IPS-18c (cell line): ENCODE measurements at regions not wholly inside any gene's neighbourhood (a gene's known extent, or its start where the extent isn't known, plus 50 kb on each side); places are given as distances from the start of the nearest gene placed in this dataset.

Experiments
- H3K4me3 ChIP-seq: 2 replicates; pipeline ENCODE4 v1.7.0; 2013; ENCODE audit warnings: low read depth, mild to moderate bottlenecking, low read length, moderate library complexity; ENCODE audit not compliant: insufficient read depth
- H3K9me3 ChIP-seq: one replicate; pipeline ENCODE4 v1.6.1; 2013; ENCODE audit warnings: mild to moderate bottlenecking, low read length, moderate library complexity; ENCODE audit not compliant: control insufficient read depth, insufficient read depth

- Histone ChIP-seq H3K4me3 (no peak overlapping the region), H3K9me3 (no peaks in the 10 kb centered on the region)
These were observed 316.3 kb upstream of the KLF12 start for GRCh38 chr13:74450525-74450845.

- H3K9me3 ChIP-seq = no peaks in the 10 kb centered on the region
- H3K4me3 ChIP-seq = no peak overlapping the region
These were observed 315.8 kb upstream of the KLF12 start for GRCh38 chr13:74449811-74450524.

GRCh38 chr13:74444864-74445479 lies 310.8 kb upstream of the KLF12 start:
- Histone ChIP-seq H3K9me3 (no peaks in the 10 kb centered on the region), H3K4me3 (no peak overlapping the region)

GRCh38 chr13:74444161-74444571 lies 310.0 kb upstream of the KLF12 start:
- no peak overlapping the region for H3K4me3 ChIP-seq
- H3K9me3 ChIP-seq = no peaks in the 10 kb centered on the region

GRCh38 chr13:74443631-74444030 lies 309.4 kb upstream of the KLF12 start:
- no peak overlapping the region for H3K4me3 ChIP-seq

GRCh38 chr13:74442751-74443150 lies 308.5 kb upstream of the KLF12 start:
- Histone ChIP-seq H3K4me3 (no peak overlapping the region), H3K9me3 (no peaks in the 10 kb centered on the region)

More at GRCh38 chr13:74443631-74444030, 309.4 kb upstream of the KLF12 start:
- no peaks in the 10 kb centered on the region for H3K9me3 ChIP-seq

GRCh38 chr13:74438901-74439300 lies 304.7 kb upstream of the KLF12 start:
- Histone ChIP-seq H3K9me3 (no peaks in the 10 kb centered on the region), H3K4me3 (no peak overlapping the region)

- Histone ChIP-seq H3K4me3 (no peak overlapping the region), H3K9me3 (no peaks in the 10 kb centered on the region)
These were observed 300.6 kb upstream of the KLF12 start for GRCh38 chr13:74434782-74435181.

GRCh38 chr13:74424455-74424854 lies 290.3 kb upstream of the KLF12 start:
- no peak overlapping the region for H3K4me3 ChIP-seq

GRCh38 chr13:74423434-74423833 lies 289.2 kb upstream of the KLF12 start:
- no peaks in the 10 kb centered on the region for H3K9me3 ChIP-seq
- no peak overlapping the region for H3K4me3 ChIP-seq

More at GRCh38 chr13:74424455-74424854, 290.3 kb upstream of the KLF12 start:
- no peaks in the 10 kb centered on the region for H3K9me3 ChIP-seq

GRCh38 chr13:74414458-74414857 lies 280.3 kb upstream of the KLF12 start:
- no peak overlapping the region for H3K4me3 ChIP-seq
- no peaks in the 10 kb centered on the region for H3K9me3 ChIP-seq

GRCh38 chr13:74413482-74413881 lies 279.3 kb upstream of the KLF12 start:
- no peaks in the 10 kb centered on the region for H3K9me3 ChIP-seq
- H3K4me3 ChIP-seq = no peak overlapping the region

GRCh38 chr13:74409551-74409950 lies 275.3 kb upstream of the KLF12 start:
- Histone ChIP-seq H3K9me3 (no peaks in the 10 kb centered on the region), H3K4me3 (no peak overlapping the region)

GRCh38 chr13:74406420-74406819 lies 272.2 kb upstream of the KLF12 start:
- Histone ChIP-seq H3K4me3 (no peak overlapping the region), H3K9me3 (peaks cover 4% of the 10 kb centered on the region)

GRCh38 chr13:74398599-74398998 lies 264.4 kb upstream of the KLF12 start:
- H3K4me3 ChIP-seq = no peak overlapping the region
- H3K9me3 ChIP-seq = peaks cover 4% of the 10 kb centered on the region

GRCh38 chr13:74389056-74389455 lies 254.9 kb upstream of the KLF12 start:
- H3K9me3 ChIP-seq = peaks cover 2% of the 10 kb centered on the region
- no peak overlapping the region for H3K4me3 ChIP-seq

- Histone ChIP-seq H3K9me3 (peaks cover 2% of the 10 kb centered on the region), H3K4me3 (no peak overlapping the region)
These were observed 254.4 kb upstream of the KLF12 start for GRCh38 chr13:74388626-74389025.

GRCh38 chr13:74372511-74372910 lies 238.3 kb upstream of the KLF12 start:
- H3K4me3 ChIP-seq = no peak overlapping the region
- H3K9me3 ChIP-seq = peaks cover 2% of the 10 kb centered on the region

- no peak overlapping the region for H3K4me3 ChIP-seq
- no peaks in the 10 kb centered on the region for H3K9me3 ChIP-seq
These were observed 233.0 kb upstream of the KLF12 start for GRCh38 chr13:74367193-74367592.
